GM19351 (cell line): ENCODE measurements at regions not wholly inside any gene's neighbourhood (a gene's known extent, or its start where the extent isn't known, plus 50 kb on each side); places are given as distances from the start of the nearest gene placed in this dataset.

ENCODE experiments used
- ATAC-seq: cut with Tn5 transposase; IDR thresholded peaks from one replicate; pipeline ENCODE4 v1.9.1; 2021; ENCODE audit warnings: mild to moderate bottlenecking, moderate library complexity; ENCODE audit not compliant: unreplicated experiment

GRCh38 chr22:46087816-46088277, 62.5 kb upstream of the PPARA start:
- no peak for ATAC-seq

DNA sequence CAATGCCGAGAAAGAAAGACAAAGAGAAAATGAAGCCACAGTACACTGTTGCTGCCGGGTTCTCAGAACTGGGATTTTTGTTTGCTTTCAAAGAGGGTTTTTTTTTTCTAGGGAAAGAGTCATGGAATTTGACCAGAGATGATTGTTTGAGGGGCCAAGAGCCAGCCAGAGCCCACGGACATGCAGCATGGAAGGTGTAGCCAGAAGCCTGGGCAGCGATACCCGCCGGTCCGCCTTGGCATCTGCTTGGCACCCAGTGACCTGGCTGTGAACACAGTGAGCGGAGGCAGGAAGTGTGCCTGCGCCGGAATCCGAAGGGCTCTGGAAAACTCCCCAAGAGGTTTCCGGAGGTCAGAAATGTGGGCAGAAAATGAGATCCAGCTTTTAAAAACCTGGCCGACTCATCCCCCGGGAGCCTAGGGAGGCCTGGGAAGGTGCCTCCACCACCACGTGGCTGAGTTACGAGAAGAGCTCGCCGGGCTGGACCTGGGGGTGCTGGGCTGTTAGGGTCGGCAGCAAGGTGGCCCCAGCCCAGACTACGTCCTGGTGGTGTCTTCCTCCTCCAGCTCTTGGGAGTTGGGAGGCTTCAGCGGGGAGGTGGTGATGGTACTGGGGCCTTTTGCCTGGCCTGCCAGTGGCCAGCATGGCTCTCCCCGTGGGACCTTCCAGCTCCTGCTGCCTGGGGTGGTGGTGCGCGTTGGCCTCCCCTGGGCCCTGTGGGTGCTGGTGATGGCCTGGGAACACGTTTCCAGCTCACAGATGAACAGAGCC, 61.6 kb upstream of the PPARA start:
- ATAC-seq: no peak

DNA sequence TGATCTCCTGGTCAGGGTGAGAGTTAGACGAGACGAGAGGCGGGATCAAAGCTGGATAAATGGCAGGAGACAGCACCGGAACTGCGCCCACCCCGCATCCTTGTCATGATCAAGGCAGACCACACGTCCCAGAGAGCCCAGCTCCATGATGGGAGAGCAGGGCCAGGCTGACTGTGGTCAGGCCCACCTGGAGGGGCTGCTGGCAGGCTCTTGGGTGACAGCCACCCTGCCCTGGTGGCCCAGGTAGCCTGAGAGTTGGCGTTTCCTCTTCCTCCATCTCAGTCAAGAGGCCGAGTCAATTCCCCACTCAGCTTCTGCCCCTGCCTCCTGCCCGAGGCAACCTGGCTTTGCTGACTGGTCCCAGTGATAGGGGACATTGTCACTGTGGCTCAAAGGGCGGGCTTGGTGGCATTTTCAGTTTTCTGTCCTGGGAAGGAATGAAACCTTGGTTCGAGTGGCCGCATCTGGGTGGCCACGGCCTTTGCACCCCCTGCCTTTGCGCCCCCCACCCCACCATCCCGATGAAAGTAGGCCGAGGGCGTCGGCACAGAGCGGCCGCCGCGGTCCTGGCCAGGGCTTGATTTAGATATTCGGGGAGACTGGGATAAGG, 60.8 kb upstream of the PPARA start:
- ATAC-seq: no peak

DNA sequence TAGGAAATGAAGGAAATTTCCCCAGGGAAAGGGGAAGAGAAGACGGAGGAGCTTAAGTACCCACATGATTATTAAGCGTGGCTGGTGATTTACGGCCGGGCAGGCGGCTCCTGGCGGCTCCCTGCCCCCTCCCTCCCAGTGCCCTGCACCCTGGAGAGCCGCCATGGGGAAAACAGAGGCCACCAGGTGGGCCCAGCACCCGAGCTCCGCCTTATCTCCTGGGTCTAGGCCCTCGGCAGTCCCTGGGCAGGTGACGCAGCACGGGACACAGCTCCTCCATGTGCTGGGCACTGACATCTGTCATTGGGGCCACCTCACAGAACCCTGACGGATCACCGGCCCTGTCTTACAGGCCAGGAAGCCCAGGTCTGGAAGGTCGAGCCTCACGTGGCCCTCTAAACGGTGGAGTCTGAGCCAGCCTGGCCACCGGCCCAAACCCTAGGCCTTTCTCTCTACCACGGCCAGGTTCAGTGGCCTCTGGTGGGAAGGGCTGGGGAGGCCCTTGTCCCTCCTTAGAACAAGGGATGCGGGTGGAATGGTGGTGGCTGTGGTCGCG, 60.2 kb upstream of the PPARA start:
- ATAC-seq: no peak

- no peak for ATAC-seq
Measured at GRCh38 chr22:46090631-46091201, 59.6 kb upstream of the PPARA start.

- no peak for ATAC-seq
Measured at GRCh38 chr22:46091277-46091977, 58.9 kb upstream of the PPARA start.

GRCh38 chr22:46092011-46092410, 58.3 kb upstream of the PPARA start:
- ATAC-seq: no peak

DNA sequence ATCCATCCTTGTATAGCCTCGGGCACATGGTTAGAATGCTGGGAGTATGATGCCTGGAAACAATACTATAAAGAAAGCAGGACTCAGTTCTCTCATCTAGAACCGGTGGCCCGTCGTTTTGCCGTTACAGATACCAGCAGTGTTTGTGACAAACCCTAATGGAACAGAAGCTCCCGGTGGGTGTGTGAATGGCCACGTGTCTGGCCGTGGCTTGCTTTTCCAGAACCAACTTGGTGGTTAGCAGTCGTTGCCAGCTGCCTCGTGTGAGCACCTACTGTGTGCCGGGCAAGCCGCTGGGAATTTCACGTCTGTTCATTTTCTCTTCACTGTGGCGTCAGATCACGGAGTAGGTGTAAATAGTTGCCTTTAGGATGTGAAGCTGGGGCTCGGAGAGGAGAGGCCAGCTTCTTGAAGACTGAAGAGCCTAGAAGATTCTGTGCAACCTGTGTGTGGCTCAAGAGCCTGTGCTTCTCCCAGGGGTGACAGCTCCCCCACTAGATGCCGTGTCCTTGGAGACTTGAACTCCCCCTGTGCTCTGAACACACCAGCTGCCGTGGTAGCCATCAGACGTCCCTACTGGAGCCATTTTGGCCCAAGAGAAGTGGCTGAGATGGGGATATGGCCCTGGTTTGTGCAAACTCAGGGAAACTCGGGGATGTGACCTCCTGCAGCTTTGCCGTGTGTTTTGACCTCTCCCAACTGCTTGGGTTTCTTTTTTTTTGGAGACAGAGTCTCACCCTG, 57.5 kb upstream of the PPARA start:
- ATAC-seq: no peak

DNA sequence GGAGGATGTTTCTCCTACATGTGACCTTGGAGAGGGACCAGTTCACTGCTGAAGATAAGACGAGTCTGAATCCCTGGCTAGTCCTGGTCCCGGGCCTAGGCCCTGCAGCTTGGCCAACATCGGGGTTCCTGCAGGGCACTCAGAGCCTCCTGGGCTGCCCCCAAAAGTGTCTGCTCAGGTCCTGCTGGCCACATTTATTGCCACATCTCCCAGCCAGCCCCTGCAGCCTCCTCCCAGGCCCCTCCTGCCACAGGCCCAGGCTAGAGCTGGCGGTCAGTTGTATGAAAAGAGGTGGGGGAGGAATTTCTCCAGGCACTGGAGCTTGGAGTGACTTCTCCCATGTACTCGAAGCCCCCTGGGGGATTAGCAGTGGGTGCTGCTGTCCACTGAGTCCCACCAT, 56.5 kb upstream of the PPARA start:
- ATAC-seq: no peak

DNA sequence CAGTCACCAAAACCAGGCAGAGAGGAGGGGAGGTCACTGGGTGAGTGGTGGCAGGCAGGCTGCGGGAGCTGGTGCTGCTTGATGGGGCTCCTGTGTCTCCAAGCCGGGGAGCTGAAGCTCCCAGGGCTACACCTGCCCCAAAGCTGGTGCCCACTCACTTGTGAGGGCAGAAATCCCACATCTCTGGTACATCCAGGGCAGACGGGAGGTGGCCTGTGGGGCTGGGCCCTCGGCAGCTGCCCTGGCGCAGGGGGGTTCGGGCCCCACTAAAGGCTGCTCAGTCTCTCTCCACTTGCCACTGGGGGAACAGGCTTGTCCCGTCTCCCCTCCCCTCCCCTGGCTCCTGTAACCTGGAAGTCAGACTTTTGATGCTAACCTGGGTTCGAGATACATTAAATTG, 55.6 kb upstream of the PPARA start:
- ATAC-seq: no peak

- no peak for ATAC-seq
Measured at GRCh38 chr22:46096051-46096450, 54.3 kb upstream of the PPARA start.

DNA sequence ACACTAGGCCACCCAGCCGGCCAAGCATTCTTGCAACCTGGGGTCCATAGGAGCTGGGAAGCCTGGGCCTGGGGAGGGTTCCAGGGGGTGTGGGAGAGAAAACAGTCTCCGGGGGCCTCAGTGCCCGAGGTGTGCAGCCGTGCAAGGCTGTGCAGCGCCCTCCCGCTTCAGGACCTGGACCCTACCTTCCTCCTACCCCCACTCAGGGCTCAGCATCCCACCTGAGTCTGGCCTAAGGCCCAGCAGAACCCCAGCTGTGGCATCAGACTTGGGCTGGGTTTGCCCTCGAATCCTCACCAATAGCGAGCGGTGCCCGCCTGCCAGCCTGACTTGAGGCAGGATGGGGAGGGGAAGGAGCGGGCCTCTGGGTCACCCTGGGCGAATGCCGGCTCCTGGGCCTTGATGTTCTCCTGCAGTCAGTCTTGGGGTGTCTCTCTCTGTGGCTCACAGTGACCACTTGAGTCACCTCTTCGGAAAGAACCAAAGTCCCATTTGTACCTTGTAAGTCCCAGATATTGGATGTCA, 53.6 kb upstream of the PPARA start:
- no peak for ATAC-seq

GRCh38 chr22:46097268-46097900, 52.9 kb upstream of the PPARA start:
- no peak for ATAC-seq

DNA sequence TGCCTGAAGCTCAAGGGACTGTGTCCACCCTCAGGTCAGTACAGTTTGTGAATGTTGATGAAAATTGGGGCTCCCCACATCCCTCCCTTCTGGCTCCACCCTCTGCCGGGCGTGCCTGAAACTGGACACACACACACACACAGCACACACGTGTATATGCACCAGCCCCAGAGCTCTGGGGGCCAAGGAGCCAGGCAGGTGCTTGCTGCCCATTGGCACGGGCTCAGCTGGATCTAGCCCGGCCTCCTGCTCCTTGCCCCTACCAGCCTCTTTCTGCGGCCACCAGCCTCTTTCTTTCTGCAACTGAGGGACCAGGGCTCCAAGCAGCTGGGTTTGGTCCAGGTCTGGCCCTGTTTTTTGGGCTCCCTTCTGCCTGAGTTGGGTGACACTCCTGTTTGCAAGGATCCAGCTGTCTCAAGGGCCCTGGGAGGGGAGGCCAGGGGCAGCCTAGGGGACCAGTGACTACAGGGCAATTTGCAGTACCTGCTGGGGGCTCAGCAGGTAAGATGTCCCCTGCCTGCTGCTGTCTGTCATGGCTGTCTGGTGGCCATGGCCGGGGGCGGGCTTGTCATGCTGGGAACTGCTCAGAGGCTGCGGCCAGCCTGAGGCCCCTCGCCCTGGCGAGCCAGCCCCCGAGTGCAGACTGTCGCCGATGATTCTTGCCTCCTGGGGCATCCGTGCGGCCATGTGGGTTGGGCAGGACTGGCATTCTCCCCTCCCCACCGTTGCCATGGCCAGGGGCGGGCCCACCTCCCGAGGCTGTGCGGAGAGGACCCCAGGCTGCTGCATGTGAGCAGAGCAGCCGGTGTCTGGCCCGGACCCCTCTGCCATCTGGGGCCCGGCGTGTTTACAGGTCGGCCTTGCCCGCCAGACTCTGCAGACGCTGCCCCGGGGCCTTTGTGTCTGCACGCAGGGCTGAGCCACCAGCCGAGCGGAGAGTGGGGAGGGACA, 51.5 kb upstream of the PPARA start:
- no peak for ATAC-seq

DNA sequence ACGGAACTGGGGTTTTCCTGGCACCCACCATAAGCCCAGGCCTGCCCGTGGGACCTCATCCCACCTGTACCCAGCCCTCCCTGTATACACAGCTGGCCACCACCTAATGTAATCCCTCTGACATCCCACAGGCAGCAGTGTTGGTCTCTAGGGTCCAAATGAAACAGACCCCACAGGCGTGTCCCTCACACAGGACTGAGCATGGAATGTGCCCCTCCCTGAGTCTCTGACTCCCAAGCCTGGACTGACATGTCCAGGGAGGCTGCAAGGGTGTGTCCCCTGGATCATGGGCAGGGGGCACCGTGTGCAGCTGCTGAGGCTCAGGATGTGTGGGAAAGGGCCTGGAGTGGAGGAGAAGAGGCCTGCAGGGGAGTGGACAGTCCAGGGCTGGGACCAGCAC, 50.6 kb upstream of the PPARA start:
- no peak for ATAC-seq

- ATAC-seq: no peak
Measured at GRCh38 chr22:46100401-46101105, 49.8 kb upstream of the PPARA start.
